IMR-90 (cell line): ENCODE measurements at regions not wholly inside any gene's neighbourhood (a gene's known extent, or its start where the extent isn't known, plus 50 kb on each side); places are given as distances from the start of the nearest gene placed in this dataset.

Experiments
- ATAC-seq: fragments of 200-7000 bp; cut with Tn5 transposase; 2 replicates; pipeline ENCODE4 v1.9.1; 2020; ENCODE audit warnings: low read depth, mild to moderate bottlenecking, moderate library complexity
- BruUV-seq: library from RNA; stranded (reverse); fragments of 400-500 nt; replicated peaks from 2 replicates; lab custom pipeline; 2021; lab: Mats Ljungman, UMichigan
- CTCF ChIA-PET: fragments of 300-600 bp; formaldehyde crosslinking; extraction: SDS; loops from one replicate; lab custom pipeline; 2021; ENCODE audit warnings: antibody characterized with exemption; lab: Yijun Ruan, JAX
- POLR2A ChIA-PET: fragments of 300-600 bp; sonication (Branson Sonifier 250); formaldehyde crosslinking; loops from one replicate; lab custom pipeline; 2022; ENCODE audit warnings: antibody characterized with exemption; ENCODE audit not compliant: unreplicated experiment; lab: Charles Lee
- DNase-seq: peaks from one replicate; pipeline ENCODE4 v3.0.0; 2013
- H2AFZ ChIP-seq: replicated peaks from 2 replicates; pipeline ENCODE3; 2013; ENCODE audit warnings: low read length, mild to moderate bottlenecking; ENCODE audit not compliant: poor library complexity
- H2AK5ac ChIP-seq: 2 replicates; pipeline ENCODE4 v1.6.1; 2013; ENCODE audit warnings: low read depth, low read length, inconsistent platforms
- H2AK9ac ChIP-seq: replicated peaks from 2 replicates; pipeline ENCODE3; 2013; ENCODE audit warnings: mild to moderate bottlenecking, low read depth, low read length, moderate library complexity; ENCODE audit not compliant: poor library complexity
- H2BK120ac ChIP-seq: 2 replicates; pipeline ENCODE4 v1.6.1; 2013; ENCODE audit warnings: low read depth, low read length, inconsistent platforms
- H2BK15ac ChIP-seq: 3 replicates; pipeline ENCODE4 v1.6.1; 2013; ENCODE audit warnings: low read depth, low read length, inconsistent platforms
- H2BK20ac ChIP-seq: 2 replicates; pipeline ENCODE4 v1.6.1; 2013; ENCODE audit warnings: low read depth, mild to moderate bottlenecking, inconsistent platforms, low read length, moderate library complexity
- H2BK5ac ChIP-seq: 2 replicates; pipeline ENCODE4 v1.6.1; 2013; ENCODE audit warnings: mild to moderate bottlenecking, low read depth, low read length, inconsistent platforms; ENCODE audit not compliant: poor library complexity, severe bottlenecking
- H3K14ac ChIP-seq: replicated peaks from 2 replicates; pipeline ENCODE4 v1.6.1; 2013; ENCODE audit warnings: low read depth, low read length, inconsistent platforms
- H3K18ac ChIP-seq: 2 replicates; pipeline ENCODE4 v1.6.1; 2013; ENCODE audit warnings: low read depth, low read length, control low read depth
- H3K23ac ChIP-seq: 2 replicates; pipeline ENCODE4 v1.6.1; 2013; ENCODE audit warnings: low read depth, low read length, inconsistent platforms
- H3K27ac ChIP-seq: 2 replicates; pipeline ENCODE4 v1.5.1; 2013; ENCODE audit warnings: mild to moderate bottlenecking, control low read depth, low read length; ENCODE audit not compliant: insufficient read depth
- H3K27me3 ChIP-seq: 2 replicates; pipeline ENCODE4 v1.6.1; 2013; ENCODE audit warnings: low read length; ENCODE audit not compliant: control insufficient read depth, insufficient read depth
- H3K36me3 ChIP-seq: 2 replicates; pipeline ENCODE4 v1.6.1; 2013; ENCODE audit warnings: low read length, mixed read lengths; ENCODE audit not compliant: control insufficient read depth, insufficient read depth
- H3K4ac ChIP-seq: 2 replicates; pipeline ENCODE4 v1.6.1; 2013; ENCODE audit warnings: low read depth, low read length, inconsistent platforms
- H3K4me1 ChIP-seq: 2 replicates; pipeline ENCODE4 v1.6.1; 2013; ENCODE audit warnings: low read length, mixed read lengths; ENCODE audit not compliant: control insufficient read depth, insufficient read depth
- H3K4me2 ChIP-seq: 2 replicates; pipeline ENCODE4 v1.6.1; 2013; ENCODE audit warnings: low read depth, mild to moderate bottlenecking, control low read depth, low read length, moderate library complexity
- H3K4me3 ChIP-seq: 2 replicates; pipeline ENCODE4 v1.5.1; 2013; ENCODE audit warnings: low read depth, mild to moderate bottlenecking, control low read depth, low read length, moderate library complexity; ENCODE audit not compliant: insufficient read depth
- H3K56ac ChIP-seq: 2 replicates; pipeline ENCODE4 v1.6.1; 2013; ENCODE audit warnings: low read length, inconsistent platforms; ENCODE audit not compliant: insufficient read depth; ENCODE audit errors: extremely low read depth
- H3K79me1 ChIP-seq, 2 experiments: 2 replicates each; pipeline ENCODE4 v1.6.1; 2013; ENCODE audit warnings: low read length in 2 of 2, inconsistent platforms in 1 of 2, low read depth in 1 of 2
- H3K9ac ChIP-seq: 2 replicates; pipeline ENCODE4 v1.6.1; 2013; ENCODE audit warnings: low read depth, low read length, control low read depth
- H3K9me1 ChIP-seq: 2 replicates; pipeline ENCODE4 v1.6.1; 2013; ENCODE audit warnings: low read length, inconsistent platforms; ENCODE audit not compliant: insufficient read depth
- H3K9me3 ChIP-seq: 2 replicates; pipeline ENCODE4 v1.6.1; 2013; ENCODE audit warnings: low read length; ENCODE audit not compliant: control insufficient read depth, insufficient read depth
- H4K20me1 ChIP-seq: 2 replicates; pipeline ENCODE4 v1.6.1; 2013; ENCODE audit warnings: low read length, inconsistent platforms; ENCODE audit not compliant: insufficient read depth
- H4K5ac ChIP-seq: 2 replicates; pipeline ENCODE4 v1.6.1; 2013; ENCODE audit warnings: mild to moderate bottlenecking, low read depth, low read length, control low read depth
- H4K8ac ChIP-seq, 2 experiments: 2 replicates each; pipeline ENCODE4 v1.6.1; 2013; ENCODE audit warnings: low read depth in 2 of 2, low read length in 2 of 2, control low read depth in 1 of 2, inconsistent platforms in 1 of 2
- H4K91ac ChIP-seq: 2 replicates; pipeline ENCODE4 v1.6.1; 2013; ENCODE audit warnings: low read depth, low read length, inconsistent platforms; ENCODE audit not compliant: insufficient read depth
- USF2 ChIP-seq: fragments of 150-350 bp; IDR thresholded peaks from 2 replicates; pipeline ENCODE4 v1.6.1; 2017; ENCODE audit warnings: mild to moderate bottlenecking, antibody characterized with exemption, low read length, low read depth
- WGBS, 2 experiments: methylation state at CpG; one replicate each; pipeline versions ENCODE4 v1.1.5 to v1.1.7; 2013; ENCODE audit warnings: missing lambda C conversion rate in 2 of 2; ENCODE audit not compliant: insufficient read length in 1 of 2; ENCODE audit errors: extremely low coverage in 2 of 2; 5-methylcytosine and 5-hydroxymethylcytosine counted together
- dilution Hi-C: fragments of 300-500 bp; cut with HindIII; formaldehyde crosslinking; loops from one replicate; pipeline ENCODE4 v1.14.3; 2018; ENCODE audit warnings: low sequenced_read_pairs; ENCODE audit not compliant: unreplicated experiment
- in situ Hi-C: fragments of 300-500 bp; cut with MboI; formaldehyde crosslinking; loops from 3 replicates; pipeline ENCODE4 v1.14.3; 2019; ENCODE audit warnings: low sequenced_read_pairs, inconsistent platforms, mixed read lengths
- intact Hi-C: fragments of 100-400 bp; cut with micrococcal nuclease; formaldehyde crosslinking; loops from 2 replicates; pipeline ENCODE4 v1.10.0; 2022

DNA sequence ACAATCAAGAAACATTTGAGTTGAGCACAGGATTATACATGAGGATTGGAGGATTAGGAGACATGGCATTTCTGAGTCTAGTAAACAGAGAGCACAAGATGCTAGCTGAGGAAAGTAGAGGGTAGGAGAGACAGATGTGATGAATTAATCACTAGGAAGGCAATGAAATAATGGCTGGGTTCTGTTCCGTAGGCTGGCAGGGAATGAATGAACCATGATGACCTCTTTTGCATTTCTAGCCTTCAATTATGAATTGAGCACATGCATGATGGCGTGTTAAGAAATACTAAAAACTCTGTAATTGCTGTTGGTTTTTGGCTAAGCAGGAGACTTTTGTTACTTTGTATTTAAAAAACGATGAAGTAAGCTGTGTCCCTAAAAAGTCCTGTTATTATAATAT lies 420.0 kb upstream of the TLE4 start:
- Histone ChIP-seq H3K4me1 (no peaks in the 10 kb centered on the region), H2BK120ac (no peak overlapping the region), H3K27me3 (no peaks in the 10 kb centered on the region), H4K20me1 (no peaks in the 10 kb centered on the region), H4K8ac (no peak overlapping the region), H3K9me3 (no peaks in the 10 kb centered on the region), H3K4me2 (no peak overlapping the region), H3K36me3 (no peaks in the 10 kb centered on the region), H4K91ac (no peak overlapping the region), H2BK15ac (no peak overlapping the region), H3K27ac (no peak overlapping the region), H2BK20ac (no peak overlapping the region), H3K56ac (no peak overlapping the region), H4K5ac (no peak overlapping the region), H3K23ac (no peak overlapping the region), H2BK5ac (no peak overlapping the region), H2AK5ac (no peak overlapping the region), H3K4ac (no peak overlapping the region), H3K9ac (no peak overlapping the region), H3K14ac (no peak overlapping the region), H3K9me1 (no peaks in the 10 kb centered on the region), H3K18ac (no peak overlapping the region), H2AFZ (no peak overlapping the region), H3K4me3 (no peak overlapping the region), H3K79me1 (no peaks in the 10 kb centered on the region), H2AK9ac (no peak overlapping the region)
- intact Hi-C loops (no loop called here), in situ Hi-C loops (no loop called here), dilution Hi-C loops (no loop called here)
- WGBS, 2 experiments: no CpG with 5 or more reads among the region's 3 CpGs
- ChIA-PET POLR2A (no interaction called here), CTCF (interaction anchor here (0.5 to 0.6 kb wide), 2 partner anchors 24 to 406 kb away, joined by 3 to 5 read pairs; no protein-coding TSS in a partner anchor)
- TF ChIP-seq USF2: no peak
- ATAC-seq (no peak), DNase-seq (no peak)
- no TSS peak for BruUV-seq
